Endothelial cell (in vitro differentiated cells): ENCODE measurements at regions not wholly inside any gene's neighbourhood (a gene's known extent, or its start where the extent isn't known, plus 50 kb on each side); places are given as distances from the start of the nearest gene placed in this dataset.

ENCODE experiments used
- DNase-seq: peaks from one replicate; pipeline ENCODE4 v3.0.0; 2021; ENCODE audit warnings: low spot score
- H3K27ac Mint-ChIP-seq: one replicate; pipeline ENCODE4 v1.8.0; 2021; ENCODE audit warnings: mixed read lengths, inconsistent platforms; ENCODE audit not compliant: unreplicated experiment
- H3K27me3 Mint-ChIP-seq: one replicate; pipeline ENCODE4 v1.8.0; 2021; ENCODE audit warnings: mild to moderate bottlenecking, moderate library complexity, mixed read lengths, inconsistent platforms; ENCODE audit not compliant: unreplicated experiment
- H3K36me3 Mint-ChIP-seq: one replicate; pipeline ENCODE4 v1.8.0; 2021; ENCODE audit warnings: mild to moderate bottlenecking, low read depth, mixed read lengths, inconsistent platforms; ENCODE audit not compliant: unreplicated experiment
- H3K4me1 Mint-ChIP-seq: one replicate; pipeline ENCODE4 v1.8.0; 2021; ENCODE audit warnings: mild to moderate bottlenecking, mixed read lengths, inconsistent platforms; ENCODE audit not compliant: unreplicated experiment
- H3K4me3 Mint-ChIP-seq: one replicate; pipeline ENCODE4 v1.8.0; 2021; ENCODE audit warnings: mild to moderate bottlenecking, mixed read lengths, inconsistent platforms; ENCODE audit not compliant: unreplicated experiment
- H3K9me3 Mint-ChIP-seq: one replicate; pipeline ENCODE4 v1.8.0; 2021; ENCODE audit warnings: mixed read lengths, inconsistent platforms; ENCODE audit not compliant: unreplicated experiment
- TF ChIP-seq, protein P1 (sequence below): fragments of 200-600 bp; sonication (generic); IDR thresholded peaks from one replicate; pipeline ENCODE4 v1.5.0; 2021; ENCODE audit warnings: antibody characterized with exemption; ENCODE audit not compliant: unreplicated experiment

DNA sequence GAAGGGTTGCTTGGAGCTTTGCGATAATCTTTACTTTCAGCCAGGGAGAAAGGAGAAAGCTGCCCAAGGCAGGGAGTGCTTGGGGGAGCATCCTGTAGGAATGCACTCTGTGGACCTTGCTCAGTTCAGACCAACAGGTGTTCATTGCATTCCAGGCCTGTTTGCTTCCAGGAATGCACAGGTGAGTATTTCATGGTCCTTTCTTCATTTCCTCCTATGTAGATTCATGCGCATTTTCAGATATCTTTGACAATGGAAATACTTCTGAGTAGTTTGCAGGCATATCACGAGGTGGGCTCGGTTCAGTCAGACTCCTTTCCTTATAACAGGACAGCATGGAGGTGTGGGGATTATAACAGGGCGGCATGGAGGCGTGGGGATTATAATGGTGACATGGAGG, 254.8 kb downstream of the FGF9 start:
- H3K9me3 Mint-ChIP-seq: no peaks in the 10 kb centered on the region
- peaks cover 8% of the 10 kb centered on the region for H3K4me1 Mint-ChIP-seq
- no peak for DNase-seq
- no peak overlapping the region for H3K4me3 Mint-ChIP-seq
- TF ChIP-seq, protein P1, sequence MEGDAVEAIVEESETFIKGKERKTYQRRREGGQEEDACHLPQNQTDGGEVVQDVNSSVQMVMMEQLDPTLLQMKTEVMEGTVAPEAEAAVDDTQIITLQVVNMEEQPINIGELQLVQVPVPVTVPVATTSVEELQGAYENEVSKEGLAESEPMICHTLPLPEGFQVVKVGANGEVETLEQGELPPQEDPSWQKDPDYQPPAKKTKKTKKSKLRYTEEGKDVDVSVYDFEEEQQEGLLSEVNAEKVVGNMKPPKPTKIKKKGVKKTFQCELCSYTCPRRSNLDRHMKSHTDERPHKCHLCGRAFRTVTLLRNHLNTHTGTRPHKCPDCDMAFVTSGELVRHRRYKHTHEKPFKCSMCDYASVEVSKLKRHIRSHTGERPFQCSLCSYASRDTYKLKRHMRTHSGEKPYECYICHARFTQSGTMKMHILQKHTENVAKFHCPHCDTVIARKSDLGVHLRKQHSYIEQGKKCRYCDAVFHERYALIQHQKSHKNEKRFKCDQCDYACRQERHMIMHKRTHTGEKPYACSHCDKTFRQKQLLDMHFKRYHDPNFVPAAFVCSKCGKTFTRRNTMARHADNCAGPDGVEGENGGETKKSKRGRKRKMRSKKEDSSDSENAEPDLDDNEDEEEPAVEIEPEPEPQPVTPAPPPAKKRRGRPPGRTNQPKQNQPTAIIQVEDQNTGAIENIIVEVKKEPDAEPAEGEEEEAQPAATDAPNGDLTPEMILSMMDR: no peak
- no peak overlapping the region for H3K27ac Mint-ChIP-seq
- H3K27me3 Mint-ChIP-seq: peaks cover 4% of the 10 kb centered on the region
- peaks cover 3% of the 10 kb centered on the region for H3K36me3 Mint-ChIP-seq

DNA sequence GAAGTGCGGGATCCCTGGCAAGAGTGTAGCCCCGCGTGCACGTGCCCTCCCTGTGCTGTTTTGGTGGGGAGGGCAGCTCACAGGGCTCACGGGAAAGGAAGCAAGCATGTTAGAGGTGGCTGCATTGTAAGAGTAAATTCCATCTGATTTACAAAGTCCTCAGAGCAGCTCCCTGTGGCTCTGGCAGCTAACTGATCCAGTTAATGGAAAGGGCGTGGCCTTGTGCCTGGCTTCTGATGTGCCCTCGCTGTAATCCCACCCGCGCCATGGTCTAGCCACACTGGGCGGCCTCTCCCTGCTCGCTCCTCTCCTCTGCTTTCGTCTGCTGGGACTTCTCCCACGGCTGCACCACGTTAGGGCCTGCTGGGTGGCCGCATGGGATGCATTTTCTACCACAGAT, 258.5 kb downstream of the FGF9 start:
- no peak overlapping the region for H3K4me3 Mint-ChIP-seq
- no peak for DNase-seq
- peaks cover 1% of the 10 kb centered on the region for H3K27me3 Mint-ChIP-seq
- peaks cover 3% of the 10 kb centered on the region for H3K36me3 Mint-ChIP-seq
- no peaks in the 10 kb centered on the region for H3K9me3 Mint-ChIP-seq
- TF ChIP-seq, protein P1: no peak
- no peak overlapping the region for H3K27ac Mint-ChIP-seq
- peaks cover 2% of the 10 kb centered on the region for H3K4me1 Mint-ChIP-seq

GRCh38 chr13:21930536-21930935, 259.7 kb downstream of the FGF9 start:
- peak; percentile 8 for DNase-seq
- Mint-ChIP-seq H3K4me3 (no peak overlapping the region), H3K27me3 (peaks cover 1% of the 10 kb centered on the region), H3K4me1 (peaks cover 2% of the 10 kb centered on the region), H3K36me3 (peaks cover 3% of the 10 kb centered on the region), H3K9me3 (no peaks in the 10 kb centered on the region), H3K27ac (peak overlapping the region; percentile 87)
- TF ChIP-seq, protein P1: no peak

DNA sequence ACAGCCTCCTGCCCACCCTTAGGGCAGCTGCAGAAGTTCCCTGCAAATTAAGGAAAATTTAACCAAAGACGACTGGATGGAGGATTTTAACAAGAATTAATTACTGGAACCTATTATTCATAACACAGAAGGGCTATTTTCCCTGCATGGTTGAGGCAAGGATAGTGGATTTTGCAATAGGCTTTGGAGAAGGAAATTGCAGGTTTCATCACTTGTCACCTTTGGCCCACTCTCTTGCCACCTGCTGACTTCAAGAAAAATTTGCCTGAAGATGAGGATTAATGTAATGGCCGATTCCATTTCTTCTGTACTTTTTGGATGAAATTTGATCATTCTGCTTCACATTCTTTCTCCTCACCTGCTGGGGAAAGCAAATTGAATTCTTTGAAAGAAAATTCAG, 261.7 kb downstream of the FGF9 start:
- Mint-ChIP-seq H3K4me3 (no peak overlapping the region), H3K27me3 (no peaks in the 10 kb centered on the region), H3K36me3 (peaks cover 3% of the 10 kb centered on the region), H3K4me1 (peaks cover 2% of the 10 kb centered on the region), H3K27ac (no peak overlapping the region), H3K9me3 (no peaks in the 10 kb centered on the region)
- DNase-seq: no peak
- TF ChIP-seq, protein P1: no peak

DNA sequence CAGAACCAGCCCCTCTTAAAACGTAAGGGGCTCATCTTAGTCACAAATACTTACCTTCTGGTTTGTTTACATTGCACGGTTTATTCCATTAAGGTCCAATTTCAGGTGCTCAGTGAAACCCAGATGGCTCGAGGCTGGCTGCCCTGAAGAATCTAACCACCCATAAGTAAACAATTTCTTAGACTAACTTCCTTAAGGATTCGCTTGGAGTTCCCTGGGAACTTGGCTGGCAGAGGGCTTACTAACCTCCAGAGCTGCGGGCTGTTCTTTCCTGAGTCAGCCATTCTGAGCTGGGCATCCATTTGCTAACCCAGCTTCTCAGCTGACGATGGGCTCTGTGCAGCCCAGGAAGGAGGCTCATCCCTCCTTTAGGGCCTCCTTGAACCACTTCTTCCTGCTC, 262.1 kb downstream of the FGF9 start:
- Mint-ChIP-seq H3K27me3 (no peaks in the 10 kb centered on the region), H3K4me3 (no peak overlapping the region), H3K27ac (no peak overlapping the region), H3K36me3 (peaks cover 2% of the 10 kb centered on the region), H3K9me3 (no peaks in the 10 kb centered on the region), H3K4me1 (peaks cover 2% of the 10 kb centered on the region)
- TF ChIP-seq, protein P1: no peak
- no peak for DNase-seq
